ENCODE measurements at regions not wholly inside any gene's neighbourhood (a gene's known extent, or its start where the extent isn't known, plus 50 kb on each side); places are given as distances from the start of the nearest gene placed in this dataset.

- TF ChIP-seq, protein P1, sequence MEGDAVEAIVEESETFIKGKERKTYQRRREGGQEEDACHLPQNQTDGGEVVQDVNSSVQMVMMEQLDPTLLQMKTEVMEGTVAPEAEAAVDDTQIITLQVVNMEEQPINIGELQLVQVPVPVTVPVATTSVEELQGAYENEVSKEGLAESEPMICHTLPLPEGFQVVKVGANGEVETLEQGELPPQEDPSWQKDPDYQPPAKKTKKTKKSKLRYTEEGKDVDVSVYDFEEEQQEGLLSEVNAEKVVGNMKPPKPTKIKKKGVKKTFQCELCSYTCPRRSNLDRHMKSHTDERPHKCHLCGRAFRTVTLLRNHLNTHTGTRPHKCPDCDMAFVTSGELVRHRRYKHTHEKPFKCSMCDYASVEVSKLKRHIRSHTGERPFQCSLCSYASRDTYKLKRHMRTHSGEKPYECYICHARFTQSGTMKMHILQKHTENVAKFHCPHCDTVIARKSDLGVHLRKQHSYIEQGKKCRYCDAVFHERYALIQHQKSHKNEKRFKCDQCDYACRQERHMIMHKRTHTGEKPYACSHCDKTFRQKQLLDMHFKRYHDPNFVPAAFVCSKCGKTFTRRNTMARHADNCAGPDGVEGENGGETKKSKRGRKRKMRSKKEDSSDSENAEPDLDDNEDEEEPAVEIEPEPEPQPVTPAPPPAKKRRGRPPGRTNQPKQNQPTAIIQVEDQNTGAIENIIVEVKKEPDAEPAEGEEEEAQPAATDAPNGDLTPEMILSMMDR (IDR thresholded peaks at IDR 0.05) = no peak
- TF ChIP-seq POLR2A (IDR thresholded peaks at IDR 0.05) = no peak
Measured at GRCh38 chr4:66160606-66161005, 490.3 kb upstream of the EPHA5 start.

All from uterus (tissue), 2 donors.